OCI-LY3 (cell line): ENCODE measurements at regions not wholly inside any gene's neighbourhood (a gene's known extent, or its start where the extent isn't known, plus 50 kb on each side); places are given as distances from the start of the nearest gene placed in this dataset.
A peak's percentile ranks its signal among the peaks of the same experiment; 100 is the strongest.

Experiments
- H2AFZ ChIP-seq: fragments of 200-600, 300-600 bp; shearing (Covaris generic); 2 replicates; pipeline ENCODE4 v1.6.0; 2014; ENCODE audit warnings: antibody characterized with exemption, low read depth, low read length
- H3K27ac ChIP-seq: fragments of 200-600, 300-600 bp; sonication (generic); 2 replicates; pipeline ENCODE4 v1.5.1; 2014; ENCODE audit warnings: mild to moderate bottlenecking, low read length, moderate library complexity, mixed read lengths
- H3K27me3 ChIP-seq: fragments of 200-600, 300-600 bp; sonication (generic); 2 replicates; pipeline ENCODE4 v1.6.1; 2014; ENCODE audit warnings: low read depth, low read length, mixed read lengths
- H3K36me3 ChIP-seq: fragments of 200-600, 300-600 bp; sonication (generic); replicated peaks from 2 replicates; pipeline ENCODE3; 2014; ENCODE audit warnings: low read depth, low read length, mixed read lengths
- H3K4me1 ChIP-seq: fragments of 300-600, 200-600 bp; sonication (generic); 2 replicates; pipeline ENCODE4 v1.6.1; 2014; ENCODE audit warnings: low read length, mixed read lengths
- H3K4me2 ChIP-seq: fragments of 200-600, 300-600 bp; sonication (generic); 2 replicates; pipeline ENCODE4 v1.6.1; 2014; ENCODE audit warnings: low read length, mixed read lengths
- H3K4me3 ChIP-seq: fragments of 300-600, 200-600 bp; sonication (generic); 2 replicates; pipeline ENCODE4 v1.5.1; 2014; ENCODE audit warnings: antibody characterized with exemption, mild to moderate bottlenecking, low read length, moderate library complexity
- H3K79me2 ChIP-seq: fragments of 300-600, 200-600 bp; shearing (Covaris generic); 2 replicates; pipeline ENCODE4 v1.6.1; 2014; ENCODE audit warnings: mild to moderate bottlenecking, low read length, mixed read lengths
- H3K9ac ChIP-seq: fragments of 300-600, 200-600 bp; shearing (Covaris generic); 2 replicates; pipeline ENCODE4 v1.6.0; 2014; ENCODE audit warnings: mild to moderate bottlenecking, low read length, moderate library complexity
- H3K9me3 ChIP-seq: fragments of 200-600, 300-600 bp; shearing (Covaris generic); 2 replicates; pipeline ENCODE4 v1.6.1; 2014; ENCODE audit warnings: low read length, mixed read lengths; ENCODE audit not compliant: insufficient read depth
- H4K20me1 ChIP-seq: fragments of 200-600, 300-600 bp; sonication (generic); 2 replicates; pipeline ENCODE4 v1.6.1; 2016; ENCODE audit warnings: low read length, mixed read lengths; ENCODE audit not compliant: insufficient read depth
- CTCF ChIP-seq: fragments of 200-600, 300-600 bp; sonication (generic); IDR thresholded peaks from 2 replicates; pipeline ENCODE4 v1.5.1; 2014; ENCODE audit warnings: antibody characterized with exemption, low read length, low read depth
- EZH2phosphoT487 ChIP-seq: fragments of 200-600 bp; shearing (Covaris generic); IDR thresholded peaks from 2 replicates; pipeline ENCODE4 v1.6.1; 2018; ENCODE audit warnings: antibody characterized with exemption, mixed run types, low read depth

- Histone ChIP-seq H4K20me1 (no peaks in the 10 kb centered on the region), H3K4me2 (no peak overlapping the region), H3K36me3 (no peaks in the 10 kb centered on the region), H3K27me3 (peaks cover 50% of the 10 kb centered on the region), H3K4me1 (0 out of 2 replicates have a peak, but pooled peaks cover 5% of the 10 kb centered on the region), H3K79me2 (no peaks in the 10 kb centered on the region), H3K27ac (no peak overlapping the region), H2AFZ (no peak overlapping the region), H3K4me3 (no peak overlapping the region), H3K9me3 (no peaks in the 10 kb centered on the region), H3K9ac (no peak overlapping the region)
- no peak for TF ChIP-seq EZH2phosphoT487
- TF ChIP-seq CTCF: no peak
These were observed 187.5 kb downstream of the ADSS2 start for GRCh38 chr1:244264163-244264562.

- Histone ChIP-seq H3K9me3 (0 out of 2 replicates have a peak, but pooled peaks cover 3% of the 10 kb centered on the region), H2AFZ (no peak overlapping the region), H3K4me1 (0 out of 2 replicates have a peak, but pooled peaks cover 5% of the 10 kb centered on the region), H3K9ac (no peak overlapping the region), H3K4me2 (no peak overlapping the region), H3K27ac (no peak overlapping the region), H3K4me3 (no peak overlapping the region), H3K79me2 (no peaks in the 10 kb centered on the region), H4K20me1 (no peaks in the 10 kb centered on the region), H3K36me3 (no peaks in the 10 kb centered on the region), H3K27me3 (peaks cover 45% of the 10 kb centered on the region)
- TF ChIP-seq EZH2phosphoT487 (no peak), CTCF (no peak)
These were observed 186.2 kb downstream of the ADSS2 start for GRCh38 chr1:244265507-244265906.

- no peaks in the 10 kb centered on the region for H4K20me1 ChIP-seq
- no peaks in the 10 kb centered on the region for H3K36me3 ChIP-seq
- H3K27ac ChIP-seq: no peak overlapping the region
- no peak overlapping the region; the same call in 1 of the 2 replicates for H3K9ac ChIP-seq
- TF ChIP-seq EZH2phosphoT487: no peak
- no peak for TF ChIP-seq CTCF
- peaks cover 15% of the 10 kb centered on the region for H3K4me1 ChIP-seq
- peaks cover 19% of the 10 kb centered on the region for H3K27me3 ChIP-seq
- peak overlapping the region; percentile 53 for H3K4me2 ChIP-seq
- H3K79me2 ChIP-seq: no peaks in the 10 kb centered on the region
- H3K4me3 ChIP-seq: peak overlapping the region; percentile 52
- H3K9me3 ChIP-seq: 0 out of 2 replicates have a peak, but pooled peaks cover 4% of the 10 kb centered on the region
- 0 out of 2 replicates have a peak overlapping the region, but pooled peaks have one; percentile 18 for H2AFZ ChIP-seq
These were observed 182.5 kb downstream of the ADSS2 start for GRCh38 chr1:244269169-244269568.

- peaks cover 15% of the 10 kb centered on the region for H3K4me1 ChIP-seq
- H3K36me3 ChIP-seq: no peaks in the 10 kb centered on the region
- H3K27ac ChIP-seq: no peak overlapping the region
- 0 out of 2 replicates have a peak, but pooled peaks cover 4% of the 10 kb centered on the region for H3K9me3 ChIP-seq
- H3K4me2 ChIP-seq: no peak overlapping the region
- H3K4me3 ChIP-seq: no peak overlapping the region
- H4K20me1 ChIP-seq: no peaks in the 10 kb centered on the region
- H3K9ac ChIP-seq: no peak overlapping the region
- H3K79me2 ChIP-seq: no peaks in the 10 kb centered on the region
- peaks cover 1% of the 10 kb centered on the region for H3K27me3 ChIP-seq
- no peak for TF ChIP-seq CTCF
- no peak for TF ChIP-seq EZH2phosphoT487
- H2AFZ ChIP-seq: no peak overlapping the region
These were observed 180.7 kb downstream of the ADSS2 start for GRCh38 chr1:244271004-244271403.
